ENCODE measurements at regions not wholly inside any gene's neighbourhood (a gene's known extent, or its start where the extent isn't known, plus 50 kb on each side); places are given as distances from the start of the nearest gene placed in this dataset.

DNA sequence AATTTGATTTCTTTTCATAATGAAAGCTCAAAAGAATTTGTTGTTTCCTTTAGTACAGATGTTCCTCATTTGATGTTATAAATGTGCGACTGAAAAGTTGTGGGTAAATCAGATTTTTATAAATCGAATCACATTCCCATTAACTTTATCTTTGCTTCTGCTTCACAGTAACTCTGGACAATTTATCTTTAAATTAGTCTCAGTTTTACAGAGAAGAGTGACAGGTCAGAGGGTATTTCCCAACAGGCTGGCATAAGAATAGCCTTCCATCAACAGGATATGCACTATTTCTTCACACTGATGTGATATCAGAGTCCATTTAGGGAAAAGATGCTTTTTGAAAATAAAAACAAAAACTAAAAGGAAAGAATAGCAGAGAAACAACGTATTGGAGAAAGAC, 286.9 kb downstream of the FRK start:
- Mint-ChIP-seq H3K27ac (no peak overlapping the region), H3K4me3 (no peak overlapping the region), H3K9me3 (peaks cover 10% of the 10 kb centered on the region), H3K36me3 (ENCODE audit: low read depth) (no peaks in the 10 kb centered on the region), H3K4me1 (ENCODE audit: low read depth) (no peaks in the 10 kb centered on the region), H3K27me3 (ENCODE audit: insufficient read depth) (no peaks in the 10 kb centered on the region)
- no peak for DNase-seq
- TF ChIP-seq, protein P1, sequence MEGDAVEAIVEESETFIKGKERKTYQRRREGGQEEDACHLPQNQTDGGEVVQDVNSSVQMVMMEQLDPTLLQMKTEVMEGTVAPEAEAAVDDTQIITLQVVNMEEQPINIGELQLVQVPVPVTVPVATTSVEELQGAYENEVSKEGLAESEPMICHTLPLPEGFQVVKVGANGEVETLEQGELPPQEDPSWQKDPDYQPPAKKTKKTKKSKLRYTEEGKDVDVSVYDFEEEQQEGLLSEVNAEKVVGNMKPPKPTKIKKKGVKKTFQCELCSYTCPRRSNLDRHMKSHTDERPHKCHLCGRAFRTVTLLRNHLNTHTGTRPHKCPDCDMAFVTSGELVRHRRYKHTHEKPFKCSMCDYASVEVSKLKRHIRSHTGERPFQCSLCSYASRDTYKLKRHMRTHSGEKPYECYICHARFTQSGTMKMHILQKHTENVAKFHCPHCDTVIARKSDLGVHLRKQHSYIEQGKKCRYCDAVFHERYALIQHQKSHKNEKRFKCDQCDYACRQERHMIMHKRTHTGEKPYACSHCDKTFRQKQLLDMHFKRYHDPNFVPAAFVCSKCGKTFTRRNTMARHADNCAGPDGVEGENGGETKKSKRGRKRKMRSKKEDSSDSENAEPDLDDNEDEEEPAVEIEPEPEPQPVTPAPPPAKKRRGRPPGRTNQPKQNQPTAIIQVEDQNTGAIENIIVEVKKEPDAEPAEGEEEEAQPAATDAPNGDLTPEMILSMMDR (IDR thresholded peaks at IDR 0.05) = no peak

DNA sequence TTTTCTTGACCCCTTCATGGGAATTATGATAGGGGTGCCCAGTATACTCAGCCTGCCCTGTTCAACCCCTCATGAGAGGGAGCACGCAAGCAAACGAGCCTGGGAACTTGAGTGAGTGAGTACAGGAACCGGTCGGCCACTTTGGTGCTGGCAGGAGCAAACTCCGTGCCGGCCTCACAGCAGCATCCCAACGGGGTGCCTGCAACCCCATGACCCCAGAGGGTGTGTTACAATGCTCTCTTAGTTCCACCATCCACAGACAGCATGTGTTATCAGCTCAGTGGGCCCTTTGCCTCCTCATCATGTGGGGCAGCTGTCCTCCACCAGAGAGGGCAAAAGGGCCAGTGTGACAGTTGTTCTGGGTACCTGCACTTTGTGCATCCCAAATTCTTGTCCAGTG, 289.8 kb downstream of the FRK start:
- DNase-seq = no peak
- Mint-ChIP-seq H3K9me3 (peaks cover 13% of the 10 kb centered on the region), H3K4me3 (no peak overlapping the region), H3K27me3 (ENCODE audit: insufficient read depth) (no peaks in the 10 kb centered on the region), H3K4me1 (ENCODE audit: low read depth) (no peaks in the 10 kb centered on the region), H3K27ac (no peak overlapping the region), H3K36me3 (ENCODE audit: low read depth) (no peaks in the 10 kb centered on the region)
- TF ChIP-seq, protein P1 (IDR thresholded peaks at IDR 0.05) = no peak

DNA sequence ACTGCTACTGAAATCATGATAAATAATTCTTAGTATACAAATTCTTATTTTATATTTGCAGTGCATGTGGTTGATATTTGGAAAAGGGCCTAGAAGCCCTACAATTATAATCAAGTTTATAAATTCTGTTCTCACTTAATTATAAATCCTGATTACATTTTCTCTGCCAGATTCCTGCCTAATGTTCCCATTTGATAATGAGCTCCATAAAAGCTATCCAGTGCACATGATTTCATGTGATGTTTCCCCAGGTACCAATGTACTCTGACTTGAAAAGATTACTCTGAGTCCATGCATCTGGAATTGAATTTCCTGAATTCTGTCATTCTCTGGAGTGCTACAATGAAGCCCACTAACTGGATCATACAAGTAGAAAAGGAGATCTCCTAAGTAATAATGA, 292.2 kb downstream of the FRK start:
- Mint-ChIP-seq H3K36me3 (ENCODE audit: low read depth) (no peaks in the 10 kb centered on the region), H3K4me3 (no peak overlapping the region), H3K4me1 (ENCODE audit: low read depth) (no peaks in the 10 kb centered on the region), H3K27me3 (ENCODE audit: insufficient read depth) (no peaks in the 10 kb centered on the region), H3K27ac (no peak overlapping the region), H3K9me3 (peaks cover 18% of the 10 kb centered on the region)
- DNase-seq = no peak
- TF ChIP-seq, protein P1 (IDR thresholded peaks at IDR 0.05) = no peak

DNA sequence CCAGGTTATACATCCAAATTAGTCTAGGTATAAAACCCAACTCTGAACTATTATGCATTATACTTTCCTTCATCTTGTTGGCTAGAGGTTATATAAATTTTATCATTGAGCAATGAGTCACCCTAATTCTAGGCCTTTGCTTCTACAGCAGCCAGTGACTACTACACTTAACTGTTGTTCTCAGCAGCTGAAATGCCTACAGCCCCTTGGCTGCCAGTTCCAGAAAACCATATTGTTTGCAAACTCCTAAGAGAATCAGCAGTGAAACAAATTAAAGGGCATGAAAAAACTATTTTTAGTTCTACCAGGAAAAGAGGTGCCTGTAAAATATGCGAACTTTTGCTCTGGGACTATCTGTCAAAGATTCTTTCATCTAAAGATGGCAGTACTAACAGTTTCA, 292.8 kb downstream of the FRK start:
- Mint-ChIP-seq H3K9me3 (peaks cover 20% of the 10 kb centered on the region), H3K4me3 (no peak overlapping the region), H3K27ac (no peak overlapping the region), H3K4me1 (ENCODE audit: low read depth) (no peaks in the 10 kb centered on the region), H3K36me3 (ENCODE audit: low read depth) (no peaks in the 10 kb centered on the region), H3K27me3 (ENCODE audit: insufficient read depth) (no peaks in the 10 kb centered on the region)
- TF ChIP-seq, protein P1 (IDR thresholded peaks at IDR 0.05) = no peak
- DNase-seq = no peak

DNA sequence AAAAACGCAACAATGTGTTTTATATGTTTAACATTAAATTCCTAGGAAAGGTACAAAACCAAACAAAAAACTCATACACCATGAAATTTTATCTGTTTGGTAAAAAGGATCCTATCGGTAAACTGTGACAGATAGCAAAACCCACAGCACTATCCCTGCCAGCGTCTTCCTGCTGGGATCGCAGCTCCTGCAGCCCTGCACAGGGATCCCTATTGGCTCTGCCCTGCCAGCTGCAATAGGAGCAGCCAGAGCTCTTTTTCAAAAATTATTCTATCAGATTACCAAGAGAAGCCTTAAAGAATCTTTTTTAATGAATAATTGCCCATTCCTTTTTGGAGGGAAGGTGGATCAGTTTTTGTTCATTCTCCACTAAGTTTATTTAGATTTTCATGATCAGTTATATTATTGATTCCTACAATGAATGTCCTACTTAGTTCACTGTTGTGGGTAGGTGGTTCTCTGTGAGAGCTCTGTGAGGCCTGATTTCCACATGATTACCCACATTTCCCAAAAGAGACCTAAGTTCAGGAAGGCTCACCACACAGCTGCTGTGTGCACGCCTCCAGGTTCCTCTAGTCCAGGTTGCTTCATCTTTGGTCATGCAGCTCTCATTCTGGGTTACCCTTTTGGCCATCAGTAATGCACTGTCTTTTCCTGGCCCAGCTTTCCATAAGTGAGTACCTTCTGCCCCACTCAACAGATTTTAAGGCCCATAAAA, 293.8 kb downstream of the FRK start:
- Mint-ChIP-seq H3K9me3 (peaks cover 26% of the 10 kb centered on the region), H3K4me1 (ENCODE audit: low read depth) (no peaks in the 10 kb centered on the region), H3K27ac (no peak overlapping the region), H3K27me3 (ENCODE audit: insufficient read depth) (no peaks in the 10 kb centered on the region), H3K36me3 (ENCODE audit: low read depth) (no peaks in the 10 kb centered on the region), H3K4me3 (no peak overlapping the region)
- no peak for DNase-seq
- TF ChIP-seq, protein P1 (IDR thresholded peaks at IDR 0.05) = no peak

Measured in HFFc6 (cell line).